GM23338 (cell line): ENCODE measurements at regions not wholly inside any gene's neighbourhood (a gene's known extent, or its start where the extent isn't known, plus 50 kb on each side); places are given as distances from the start of the nearest gene placed in this dataset.
A peak's percentile ranks its signal among the peaks of the same experiment; 100 is the strongest.

ENCODE experiments used
- ATAC-seq: fragments of 200-7000 bp; cut with Tn5 transposase; 3 replicates; pipeline ENCODE4 v1.9.1; 2020
- DNase-seq: peaks from one replicate; pipeline ENCODE4 v3.0.0-alpha.2; 2015; ENCODE audit warnings: low spot score
- H2AFZ ChIP-seq: fragments of 200-600 bp; sonication (generic); 2 replicates; pipeline ENCODE4 v1.8.0; 2016; ENCODE audit warnings: antibody characterized with exemption, mild to moderate bottlenecking, moderate library complexity
- H3F3A ChIP-seq: fragments of 200-600 bp; sonication (generic); replicated peaks from 2 replicates; pipeline ENCODE4 v1.8.0; 2017; ENCODE audit warnings: antibody characterized with exemption, mixed run types, low read depth
- H3K27ac ChIP-seq: fragments of 200-600 bp; sonication (generic); 2 replicates; pipeline ENCODE4 v1.6.1; 2016; ENCODE audit warnings: low read depth
- H3K27me3 ChIP-seq: fragments of 200-600 bp; sonication (generic); 2 replicates; pipeline ENCODE4 v1.8.0; 2016; ENCODE audit warnings: mild to moderate bottlenecking, mixed run types, moderate library complexity; ENCODE audit not compliant: insufficient read depth
- H3K36me3 ChIP-seq: fragments of 200-600 bp; sonication (generic); 2 replicates; pipeline ENCODE4 v1.8.0; 2016; ENCODE audit warnings: mild to moderate bottlenecking; ENCODE audit not compliant: insufficient read depth
- H3K4me1 ChIP-seq: fragments of 200-600 bp; sonication (generic); 2 replicates; pipeline ENCODE4 v1.8.0; 2016; ENCODE audit warnings: mild to moderate bottlenecking, moderate library complexity; ENCODE audit not compliant: insufficient read depth
- H3K4me2 ChIP-seq: fragments of 200-600 bp; sonication (generic); 2 replicates; pipeline ENCODE4 v1.7.1; 2017; ENCODE audit warnings: mixed run types
- H3K4me3 ChIP-seq: fragments of 200-600 bp; sonication (generic); 2 replicates; pipeline ENCODE4 v1.6.1; 2016; ENCODE audit warnings: mixed run types
- H3K79me2 ChIP-seq: fragments of 200-600 bp; sonication (generic); replicated peaks from 2 replicates; pipeline ENCODE4 v1.8.0; 2017; ENCODE audit warnings: mild to moderate bottlenecking; ENCODE audit not compliant: insufficient read depth
- H3K9me2 ChIP-seq: fragments of 200-600 bp; sonication (generic); 2 replicates; pipeline ENCODE4 v1.8.0; 2017; ENCODE audit not compliant: insufficient read depth
- H4K20me1 ChIP-seq: fragments of 200-600 bp; sonication (generic); replicated peaks from 2 replicates; pipeline ENCODE4 v1.8.0; 2017; ENCODE audit warnings: mild to moderate bottlenecking; ENCODE audit not compliant: insufficient read depth
- H3K27ac Mint-ChIP-seq: 2 replicates; pipeline ENCODE4 v1.8.0; 2020; ENCODE audit warnings: inconsistent platforms, mild to moderate bottlenecking, moderate library complexity, mixed read lengths
- H3K27me3 Mint-ChIP-seq: 3 replicates; pipeline ENCODE4 v1.8.0; 2022; ENCODE audit warnings: low read depth, mild to moderate bottlenecking, moderate library complexity, mixed read lengths, inconsistent platforms; ENCODE audit not compliant: insufficient read depth, poor library complexity
- H3K36me3 Mint-ChIP-seq: 3 replicates; pipeline ENCODE4 v1.8.0; 2021; ENCODE audit warnings: low read depth, mild to moderate bottlenecking, inconsistent platforms, moderate library complexity, mixed read lengths
- H3K4me1 Mint-ChIP-seq: 3 replicates; pipeline ENCODE4 v1.8.0; 2020; ENCODE audit warnings: mild to moderate bottlenecking, inconsistent platforms, mixed read lengths
- H3K4me3 Mint-ChIP-seq: 3 replicates; pipeline ENCODE4 v1.8.0; 2021; ENCODE audit warnings: moderate library complexity, mild to moderate bottlenecking, inconsistent platforms, mixed read lengths
- H3K9me3 Mint-ChIP-seq: 3 replicates; pipeline ENCODE4 v1.8.0; 2020; ENCODE audit warnings: moderate library complexity, mild to moderate bottlenecking, inconsistent platforms, mixed read lengths
- CREB1 ChIP-seq: fragments of 250-450 bp; sonication (Bioruptor Pico); IDR thresholded peaks from 2 replicates; pipeline ENCODE4 v1.5.0; 2020; ENCODE audit warnings: low read depth, mild to moderate bottlenecking, moderate library complexity
- JUNB ChIP-seq: IDR thresholded peaks from one replicate; pipeline ENCODE4 v1.6.1; 2016; ENCODE audit warnings: antibody characterized with exemption; ENCODE audit not compliant: unreplicated experiment
- POLR2AphosphoS5 ChIP-seq: IDR thresholded peaks from 2 replicates; pipeline ENCODE4 v1.6.1; 2016; ENCODE audit warnings: antibody characterized with exemption, low read depth
- STAT1 ChIP-seq: IDR thresholded peaks from one replicate; pipeline ENCODE4 v1.6.1; 2016; ENCODE audit warnings: antibody characterized with exemption; ENCODE audit not compliant: unreplicated experiment
- TF ChIP-seq, protein P1 (sequence below): IDR thresholded peaks from one replicate; pipeline ENCODE4 v1.6.1; 2018; ENCODE audit warnings: antibody characterized with exemption; ENCODE audit not compliant: unreplicated experiment
- TF ChIP-seq, protein P2 (sequence below): IDR thresholded peaks from 2 replicates; pipeline ENCODE4 v1.6.1; 2016; ENCODE audit warnings: antibody characterized with exemption
- TF ChIP-seq, protein P3 (sequence below), 2 experiments: fragments of 200-600 bp in 1 of 2; sonication (generic) in 1 of 2; conservative IDR thresholded peaks; 2 replicates each; pipeline versions ENCODE4 v1.5.1 to v1.6.1; 2016 to 2017; ENCODE audit warnings: antibody characterized with exemption in 2 of 2, low read depth in 2 of 2, mild to moderate bottlenecking in 2 of 2, moderate library complexity in 1 of 2

DNA sequence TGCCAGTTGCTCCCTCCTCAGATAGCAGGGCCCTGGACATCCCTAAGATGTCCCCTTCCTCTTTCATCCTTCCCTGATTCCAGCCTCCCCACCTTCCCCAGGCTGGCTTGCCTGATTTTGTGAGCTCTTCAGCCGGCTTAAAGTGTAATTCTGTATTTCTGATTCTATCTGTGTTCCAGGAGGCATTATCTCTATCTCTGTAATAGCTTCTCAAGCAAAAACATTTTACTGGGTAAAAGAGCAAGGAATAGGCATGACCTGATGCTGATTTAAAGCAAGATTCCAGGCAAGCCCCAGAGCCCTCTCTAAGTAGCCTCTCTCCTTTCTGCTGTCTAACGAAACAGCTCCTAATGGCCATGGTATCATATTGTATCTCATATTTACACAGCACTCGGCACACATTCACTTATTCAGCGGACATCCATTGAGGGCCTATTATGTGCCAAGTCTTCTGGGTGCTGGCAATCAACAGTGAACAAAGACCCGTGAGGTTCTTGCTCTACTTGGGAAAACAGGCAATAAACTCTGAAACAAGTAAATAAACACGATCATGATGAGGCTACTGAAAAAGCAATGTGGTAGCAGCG lies 100.9 kb upstream of the MSX2 start (continued):
- TF ChIP-seq, protein P1, sequence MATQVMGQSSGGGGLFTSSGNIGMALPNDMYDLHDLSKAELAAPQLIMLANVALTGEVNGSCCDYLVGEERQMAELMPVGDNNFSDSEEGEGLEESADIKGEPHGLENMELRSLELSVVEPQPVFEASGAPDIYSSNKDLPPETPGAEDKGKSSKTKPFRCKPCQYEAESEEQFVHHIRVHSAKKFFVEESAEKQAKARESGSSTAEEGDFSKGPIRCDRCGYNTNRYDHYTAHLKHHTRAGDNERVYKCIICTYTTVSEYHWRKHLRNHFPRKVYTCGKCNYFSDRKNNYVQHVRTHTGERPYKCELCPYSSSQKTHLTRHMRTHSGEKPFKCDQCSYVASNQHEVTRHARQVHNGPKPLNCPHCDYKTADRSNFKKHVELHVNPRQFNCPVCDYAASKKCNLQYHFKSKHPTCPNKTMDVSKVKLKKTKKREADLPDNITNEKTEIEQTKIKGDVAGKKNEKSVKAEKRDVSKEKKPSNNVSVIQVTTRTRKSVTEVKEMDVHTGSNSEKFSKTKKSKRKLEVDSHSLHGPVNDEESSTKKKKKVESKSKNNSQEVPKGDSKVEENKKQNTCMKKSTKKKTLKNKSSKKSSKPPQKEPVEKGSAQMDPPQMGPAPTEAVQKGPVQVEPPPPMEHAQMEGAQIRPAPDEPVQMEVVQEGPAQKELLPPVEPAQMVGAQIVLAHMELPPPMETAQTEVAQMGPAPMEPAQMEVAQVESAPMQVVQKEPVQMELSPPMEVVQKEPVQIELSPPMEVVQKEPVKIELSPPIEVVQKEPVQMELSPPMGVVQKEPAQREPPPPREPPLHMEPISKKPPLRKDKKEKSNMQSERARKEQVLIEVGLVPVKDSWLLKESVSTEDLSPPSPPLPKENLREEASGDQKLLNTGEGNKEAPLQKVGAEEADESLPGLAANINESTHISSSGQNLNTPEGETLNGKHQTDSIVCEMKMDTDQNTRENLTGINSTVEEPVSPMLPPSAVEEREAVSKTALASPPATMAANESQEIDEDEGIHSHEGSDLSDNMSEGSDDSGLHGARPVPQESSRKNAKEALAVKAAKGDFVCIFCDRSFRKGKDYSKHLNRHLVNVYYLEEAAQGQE = no peak
- no peak for TF ChIP-seq JUNB
- no peak for TF ChIP-seq STAT1
- TF ChIP-seq POLR2AphosphoS5 = no peak
- TF ChIP-seq CREB1 = no peak
- TF ChIP-seq, protein P2, sequence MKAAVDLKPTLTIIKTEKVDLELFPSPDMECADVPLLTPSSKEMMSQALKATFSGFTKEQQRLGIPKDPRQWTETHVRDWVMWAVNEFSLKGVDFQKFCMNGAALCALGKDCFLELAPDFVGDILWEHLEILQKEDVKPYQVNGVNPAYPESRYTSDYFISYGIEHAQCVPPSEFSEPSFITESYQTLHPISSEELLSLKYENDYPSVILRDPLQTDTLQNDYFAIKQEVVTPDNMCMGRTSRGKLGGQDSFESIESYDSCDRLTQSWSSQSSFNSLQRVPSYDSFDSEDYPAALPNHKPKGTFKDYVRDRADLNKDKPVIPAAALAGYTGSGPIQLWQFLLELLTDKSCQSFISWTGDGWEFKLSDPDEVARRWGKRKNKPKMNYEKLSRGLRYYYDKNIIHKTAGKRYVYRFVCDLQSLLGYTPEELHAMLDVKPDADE = no peak
- TF ChIP-seq, protein P3, sequence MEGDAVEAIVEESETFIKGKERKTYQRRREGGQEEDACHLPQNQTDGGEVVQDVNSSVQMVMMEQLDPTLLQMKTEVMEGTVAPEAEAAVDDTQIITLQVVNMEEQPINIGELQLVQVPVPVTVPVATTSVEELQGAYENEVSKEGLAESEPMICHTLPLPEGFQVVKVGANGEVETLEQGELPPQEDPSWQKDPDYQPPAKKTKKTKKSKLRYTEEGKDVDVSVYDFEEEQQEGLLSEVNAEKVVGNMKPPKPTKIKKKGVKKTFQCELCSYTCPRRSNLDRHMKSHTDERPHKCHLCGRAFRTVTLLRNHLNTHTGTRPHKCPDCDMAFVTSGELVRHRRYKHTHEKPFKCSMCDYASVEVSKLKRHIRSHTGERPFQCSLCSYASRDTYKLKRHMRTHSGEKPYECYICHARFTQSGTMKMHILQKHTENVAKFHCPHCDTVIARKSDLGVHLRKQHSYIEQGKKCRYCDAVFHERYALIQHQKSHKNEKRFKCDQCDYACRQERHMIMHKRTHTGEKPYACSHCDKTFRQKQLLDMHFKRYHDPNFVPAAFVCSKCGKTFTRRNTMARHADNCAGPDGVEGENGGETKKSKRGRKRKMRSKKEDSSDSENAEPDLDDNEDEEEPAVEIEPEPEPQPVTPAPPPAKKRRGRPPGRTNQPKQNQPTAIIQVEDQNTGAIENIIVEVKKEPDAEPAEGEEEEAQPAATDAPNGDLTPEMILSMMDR (conservative IDR thresholded peaks at IDR 0.05; ENCODE audit: low read depth in 2 of 2) = no peak

DNA sequence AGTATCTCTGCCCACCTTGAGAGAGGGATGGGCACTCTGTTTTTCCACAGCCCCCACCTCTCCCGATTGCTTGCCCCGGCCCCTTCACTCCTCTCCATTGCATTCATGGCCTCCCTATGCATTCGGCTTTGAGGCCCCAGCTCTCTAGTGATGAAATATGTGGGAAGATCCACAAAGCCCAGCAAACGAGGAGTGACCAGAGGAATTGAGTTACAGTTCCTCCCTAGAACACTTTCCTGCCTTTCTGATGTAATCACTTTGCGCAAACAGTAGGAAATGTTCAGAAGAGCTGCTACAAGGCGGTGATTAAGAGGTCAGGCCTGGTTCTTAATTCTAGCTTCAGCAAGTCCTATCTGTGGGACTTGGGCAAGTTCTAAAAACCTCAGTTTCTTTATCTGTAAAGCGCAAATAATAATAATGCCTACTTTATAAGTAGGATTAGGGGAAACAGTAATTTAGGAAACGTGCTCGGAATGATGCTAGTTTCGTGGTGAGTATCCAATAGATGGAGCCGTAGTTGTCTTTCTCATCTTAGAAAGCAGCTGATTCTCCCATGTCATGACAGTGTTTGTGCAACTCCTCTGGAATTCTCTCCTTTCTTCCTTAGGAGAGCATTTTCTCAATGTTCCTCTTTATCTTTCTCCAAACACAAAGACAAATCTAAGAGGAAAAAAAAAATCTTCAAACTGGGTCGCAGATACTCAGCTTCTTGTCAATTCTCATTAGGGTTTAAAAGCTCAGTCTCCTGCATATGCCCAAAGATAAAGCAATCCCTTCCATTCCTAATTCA lies 99.5 kb upstream of the MSX2 start:
- no peaks in the 10 kb centered on the region for H3K9me2 ChIP-seq
- no peak for TF ChIP-seq STAT1
- TF ChIP-seq, protein P3 (conservative IDR thresholded peaks at IDR 0.05; ENCODE audit: low read depth in 2 of 2) = peak in 1 of 2 experiments; percentile 21; a peak in 1 of 4 replicates
- no peaks in the 10 kb centered on the region for H3K27me3 ChIP-seq
- Mint-ChIP-seq H3K9me3 (no peaks in the 10 kb centered on the region), H3K4me3 (no peak overlapping the region), H3K36me3 (no peaks in the 10 kb centered on the region), H3K4me1 (peaks cover 10% of the 10 kb centered on the region; the same call in 2 of the 3 replicates), H3K27me3 (no peaks in the 10 kb centered on the region), H3K27ac (no peak overlapping the region)
- ATAC-seq = no peak
- peaks cover 13% of the 10 kb centered on the region for H3K4me1 ChIP-seq
- no peak overlapping the region for H3K4me2 ChIP-seq
- H3K79me2 ChIP-seq = no peaks in the 10 kb centered on the region
- H4K20me1 ChIP-seq = no peaks in the 10 kb centered on the region
- peak overlapping the region; percentile 41 for H2AFZ ChIP-seq
- H3F3A ChIP-seq = no peaks in the 10 kb centered on the region
- H3K36me3 ChIP-seq = no peaks in the 10 kb centered on the region
- no peak overlapping the region for H3K27ac ChIP-seq
- DNase-seq = no peak
- no peak overlapping the region for H3K4me3 ChIP-seq
